NCI-H460 (cell line): ENCODE measurements at regions not wholly inside any gene's neighbourhood (a gene's known extent, or its start where the extent isn't known, plus 50 kb on each side); places are given as distances from the start of the nearest gene placed in this dataset.
"Not testable (repeated sequence)": the region's sequence is repeated elsewhere in the genome, so short reads cannot be mapped to it uniquely, and the experiment has no call there.

Source experiments
- DNase-seq: peaks from one replicate; pipeline ENCODE4 v3.0.0-alpha.2; 2016; ENCODE audit warnings: low read depth; ENCODE audit errors: extremely low read depth
- small RNA-seq, 2 experiments: library from RNA; depleted of rRNA; stranded (forward); fragments of <200 nt; gene quantifications; one replicate each; pipeline ENCODE3, GENCODE V24; 2014

DNA sequence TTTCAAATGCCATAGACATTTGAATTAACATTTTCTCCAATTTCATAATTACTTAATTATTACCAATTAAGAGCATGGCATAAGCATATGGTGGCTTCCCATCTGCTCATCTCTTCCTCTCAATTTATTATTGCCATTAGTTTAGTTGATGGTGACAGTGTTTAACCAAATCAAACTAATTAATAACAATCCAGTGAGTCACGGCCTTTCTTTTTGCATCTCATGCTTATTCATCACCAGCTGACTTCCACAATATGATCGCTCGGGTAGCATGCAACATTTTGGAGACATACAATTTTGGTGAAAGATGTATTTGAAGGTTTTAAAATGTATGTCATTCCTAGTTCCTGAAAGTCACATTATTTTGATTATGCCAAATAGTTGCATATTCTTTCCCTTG, 172.8 kb upstream of the TACR3 start:
- DNase-seq: no peak

DNA sequence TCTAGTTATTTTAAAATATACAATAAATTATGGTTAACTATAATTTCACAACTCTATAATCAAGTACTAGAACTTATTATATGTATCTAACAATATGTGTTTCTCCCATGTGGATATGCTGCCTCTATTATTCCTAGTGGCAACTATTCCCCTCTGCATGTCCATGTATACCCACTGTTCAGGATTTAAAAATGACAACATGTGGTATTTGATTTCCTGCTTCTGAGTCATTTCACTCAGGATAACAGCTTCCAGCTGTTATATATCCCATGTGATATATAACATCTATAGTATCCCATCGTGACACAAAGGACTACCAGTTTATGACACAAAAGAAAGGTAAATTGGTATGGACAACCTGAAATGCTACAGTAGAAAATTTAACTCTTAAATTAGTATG, 167.4 kb upstream of the TACR3 start:
- no peak for DNase-seq

DNA sequence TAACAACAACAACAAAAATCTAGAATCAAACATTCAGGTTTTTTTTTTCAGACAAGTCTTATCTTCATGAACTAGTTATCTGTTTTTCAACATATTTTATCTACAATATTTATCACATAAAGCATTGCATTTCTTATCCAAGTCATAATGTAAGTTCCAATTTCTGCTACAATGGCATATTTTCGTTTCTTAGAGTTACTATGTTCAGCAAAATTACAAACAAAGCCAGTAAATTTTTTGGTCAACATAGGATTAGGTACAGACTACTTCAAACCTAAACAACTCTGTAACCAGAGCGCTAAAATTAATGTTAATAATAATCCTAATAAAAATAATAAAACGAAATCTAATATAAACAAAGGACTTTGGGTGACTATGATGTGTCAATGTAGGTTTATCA, 165.4 kb upstream of the TACR3 start:
- no peak for DNase-seq

DNA sequence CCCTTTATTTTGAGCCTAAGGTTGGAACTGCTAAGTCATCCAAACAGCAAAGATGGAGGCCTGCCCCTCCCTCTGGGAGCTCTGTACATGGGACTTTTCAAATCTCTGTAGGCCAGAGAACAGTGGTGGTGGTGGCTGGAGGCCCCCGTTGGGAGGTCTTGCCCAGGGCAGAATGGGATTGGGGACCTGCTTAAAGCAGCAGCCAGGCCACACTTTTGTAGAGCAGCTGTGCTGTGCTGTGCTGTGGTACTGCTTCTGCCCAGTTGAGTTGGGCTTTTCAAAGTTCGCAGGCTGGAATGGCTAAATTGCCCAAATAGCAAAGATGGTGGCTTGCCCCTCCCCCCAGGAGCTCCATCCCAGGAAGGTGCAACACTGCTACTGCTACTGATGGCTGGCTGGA, 147.5 kb upstream of the TACR3 start:
- no peak for DNase-seq

DNA sequence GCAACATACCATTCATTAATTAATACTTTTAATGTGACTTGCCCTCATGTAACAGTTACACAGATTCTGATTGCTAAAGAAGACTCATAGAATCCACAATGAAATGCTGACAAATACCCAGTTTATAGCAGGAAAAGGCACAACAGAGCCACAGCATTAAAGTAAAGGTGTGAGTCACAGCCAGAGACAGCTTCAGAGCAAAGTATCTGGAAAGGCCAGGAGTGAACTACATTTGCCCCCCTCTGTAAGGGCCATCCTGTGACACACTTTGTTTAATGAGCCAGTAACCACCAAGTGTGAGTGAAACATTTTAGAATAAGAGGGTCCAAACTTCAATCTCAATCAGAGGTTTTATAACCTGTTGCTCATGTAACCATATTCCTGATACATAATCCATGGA, 133.8 kb upstream of the TACR3 start:
- DNase-seq: no peak

DNA sequence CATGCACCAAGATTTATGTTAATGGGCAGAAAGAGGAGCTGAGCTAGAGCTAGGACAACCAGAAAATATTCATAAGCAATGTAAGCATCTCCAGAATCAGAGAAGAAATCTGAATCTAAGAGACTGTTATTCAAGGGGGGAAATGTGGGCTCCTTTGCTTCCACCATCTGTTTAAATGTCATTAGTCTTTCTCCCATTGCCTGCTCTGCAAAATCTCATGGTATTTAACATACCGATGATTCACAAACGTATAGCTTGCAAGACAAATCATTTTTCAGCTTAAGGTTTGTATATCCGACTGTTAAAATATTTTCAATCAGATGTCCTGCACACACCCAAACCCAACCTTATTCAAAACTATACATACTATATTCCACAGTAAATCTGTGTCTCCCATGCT, 133.4 kb upstream of the TACR3 start:
- no peak for DNase-seq

DNA sequence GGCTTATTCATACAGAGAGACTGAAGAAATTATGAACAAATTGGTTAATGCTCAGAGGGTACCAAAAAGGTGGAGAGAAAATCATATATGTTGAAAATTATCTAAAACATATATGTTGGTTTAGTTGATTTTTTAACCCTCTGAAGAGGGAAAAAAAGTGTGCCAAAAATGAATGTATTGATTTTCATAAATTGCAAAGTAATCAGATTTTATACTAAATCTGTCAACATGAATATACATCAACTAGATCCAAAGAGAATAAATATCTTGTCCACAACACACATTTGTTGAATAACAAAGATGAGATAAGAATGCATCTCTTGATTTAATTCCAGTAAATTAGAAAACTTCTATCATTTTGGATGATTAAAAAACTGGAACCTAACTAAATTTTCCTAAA, 125.3 kb upstream of the TACR3 start:
- DNase-seq: no peak

DNA sequence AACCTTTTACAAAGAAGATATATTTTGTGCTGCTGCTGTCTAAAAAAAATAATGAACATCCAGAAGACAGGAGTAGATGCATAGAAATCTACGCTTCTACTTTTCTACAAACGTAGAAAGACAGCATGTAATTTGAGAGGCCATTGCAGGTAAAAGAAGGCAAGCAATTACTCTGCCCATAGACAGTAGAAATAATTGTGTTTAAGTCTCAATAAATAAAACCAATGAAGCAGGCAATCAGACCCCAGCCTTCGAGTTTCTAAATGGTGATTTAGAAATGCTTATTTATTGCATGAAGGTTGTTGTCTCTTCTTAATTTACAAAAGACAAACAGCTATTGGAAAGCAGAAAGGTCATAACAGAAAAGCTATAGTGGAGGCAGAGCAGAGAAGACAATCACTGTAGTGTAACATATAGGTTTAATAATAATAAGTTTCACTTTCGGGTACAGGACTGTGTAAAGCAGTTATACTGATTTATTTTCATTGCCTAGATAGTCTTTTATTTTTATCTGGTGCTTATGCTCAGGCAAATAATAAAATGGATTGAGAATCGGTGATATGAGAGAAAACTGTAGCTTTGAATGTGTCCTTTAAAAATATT, 123.0 kb upstream of the TACR3 start:
- DNase-seq: no peak

DNA sequence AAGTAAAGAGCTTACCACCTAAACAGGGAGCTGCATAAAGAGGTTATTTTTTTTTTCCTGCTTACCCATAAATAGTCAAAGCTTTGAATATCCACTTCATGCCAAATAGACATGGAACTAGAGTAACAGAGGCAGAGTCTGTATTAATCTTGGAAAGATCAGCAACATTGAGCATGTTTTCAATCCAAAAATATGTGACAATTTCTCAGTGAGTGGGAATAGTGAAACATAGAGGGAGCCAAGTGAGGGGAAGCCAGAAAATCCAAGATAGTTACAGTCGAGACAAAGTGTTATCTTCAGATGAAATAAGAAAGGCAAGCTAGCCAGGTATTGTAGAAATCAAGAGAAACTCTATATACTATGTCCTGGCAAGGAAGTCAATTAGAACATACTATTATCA, 122.3 kb upstream of the TACR3 start:
- no peak for DNase-seq

DNA sequence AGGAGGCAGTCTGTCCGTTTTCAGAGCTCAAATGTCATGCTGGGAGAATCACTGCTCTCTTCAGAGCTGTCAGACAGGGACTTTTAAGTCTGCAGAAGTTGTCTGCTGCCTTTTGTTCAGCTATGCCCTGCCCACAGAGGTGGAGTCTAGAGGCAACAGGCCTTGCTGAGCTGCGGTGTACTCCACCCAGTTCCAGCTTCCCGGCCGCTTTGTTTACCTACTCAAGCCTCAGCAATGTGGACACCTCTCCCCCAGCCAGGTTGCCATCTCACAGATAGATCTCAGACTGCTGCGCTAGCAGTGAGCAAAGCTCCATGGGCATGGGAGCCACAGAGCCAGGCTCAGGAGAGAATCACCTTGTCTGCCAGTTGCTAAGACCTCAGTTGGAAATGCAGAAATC, 90.5 kb upstream of the TACR3 start:
- DNase-seq: not testable (repeated sequence)

DNA sequence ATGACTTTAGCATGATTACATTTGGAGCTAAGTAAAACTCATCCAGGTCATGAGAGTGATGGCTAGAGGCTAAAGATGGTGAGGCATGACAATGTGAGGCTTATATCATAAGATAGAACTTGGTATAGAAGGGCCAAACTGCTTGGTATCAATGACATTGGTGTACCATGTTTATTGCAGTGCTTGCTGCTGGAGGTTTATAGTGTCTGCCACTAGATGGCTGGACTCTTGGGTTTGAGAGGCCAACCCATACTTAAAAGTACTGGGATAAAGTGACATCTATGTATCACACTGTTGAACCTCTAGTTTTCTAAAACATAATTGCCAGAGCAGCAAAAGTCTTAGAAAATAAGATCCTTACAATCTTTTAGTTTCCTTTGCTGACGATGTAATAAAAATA, 83.0 kb upstream of the TACR3 start:
- DNase-seq: no peak

DNA sequence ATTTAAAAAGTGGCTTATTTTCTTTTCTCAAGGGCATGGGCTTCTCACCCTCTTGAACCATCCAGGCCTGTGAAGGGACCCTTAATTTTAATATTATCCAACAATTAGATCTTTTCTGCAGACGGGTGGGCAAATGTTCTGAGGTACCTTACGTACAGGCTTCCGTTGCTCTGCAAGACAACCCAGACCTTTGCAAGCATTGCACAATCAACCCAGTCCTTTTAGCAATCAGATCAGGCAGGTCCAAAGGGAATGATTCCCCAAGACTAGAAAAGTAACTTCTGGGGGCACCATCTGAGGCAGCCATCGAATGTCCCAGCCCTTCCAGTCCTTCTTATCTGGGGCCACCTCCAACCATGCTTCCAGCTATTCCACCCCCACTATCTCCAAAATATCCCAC, 67.3 kb upstream of the TACR3 start:
- DNase-seq: no peak

DNA sequence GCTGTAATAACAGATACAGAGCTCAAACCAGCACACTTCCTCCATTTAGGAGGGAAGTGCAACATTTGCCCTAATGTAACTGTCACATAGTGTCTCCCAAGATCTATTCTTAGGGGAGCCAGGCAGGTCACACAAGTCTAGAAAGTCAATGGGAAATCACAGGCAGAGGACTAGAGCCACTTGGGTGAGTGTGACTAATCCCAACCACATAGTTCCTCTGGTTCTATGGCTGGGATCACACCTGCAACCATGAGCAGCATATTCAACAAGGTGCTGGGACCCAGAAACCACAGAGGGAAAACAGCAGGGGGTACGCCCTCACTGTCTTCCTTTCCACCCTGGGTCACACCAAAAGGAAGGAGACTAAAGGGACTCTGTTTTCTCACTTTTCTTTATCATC, 66.8 kb upstream of the TACR3 start:
- no peak for DNase-seq

DNA sequence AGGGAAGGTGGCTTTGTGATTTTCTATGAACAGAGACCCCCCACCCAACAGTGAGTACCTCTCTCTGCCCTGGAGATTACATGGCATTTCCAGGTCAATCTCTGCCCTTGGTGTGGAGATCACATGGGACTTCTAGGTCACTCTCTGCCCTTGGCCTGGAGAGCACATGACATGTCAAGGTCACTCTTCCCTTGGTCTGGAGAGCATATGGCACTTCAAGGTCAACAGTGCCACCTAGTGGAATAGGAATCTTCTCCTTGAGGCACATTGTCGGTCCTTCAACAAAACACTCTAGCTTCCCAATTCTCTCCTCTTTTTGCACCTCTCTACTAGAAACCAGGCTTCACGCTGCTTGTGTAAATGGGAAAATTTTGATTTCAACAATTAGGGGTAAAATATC, 66.2 kb upstream of the TACR3 start:
- DNase-seq: peak; percentile 36

DNA sequence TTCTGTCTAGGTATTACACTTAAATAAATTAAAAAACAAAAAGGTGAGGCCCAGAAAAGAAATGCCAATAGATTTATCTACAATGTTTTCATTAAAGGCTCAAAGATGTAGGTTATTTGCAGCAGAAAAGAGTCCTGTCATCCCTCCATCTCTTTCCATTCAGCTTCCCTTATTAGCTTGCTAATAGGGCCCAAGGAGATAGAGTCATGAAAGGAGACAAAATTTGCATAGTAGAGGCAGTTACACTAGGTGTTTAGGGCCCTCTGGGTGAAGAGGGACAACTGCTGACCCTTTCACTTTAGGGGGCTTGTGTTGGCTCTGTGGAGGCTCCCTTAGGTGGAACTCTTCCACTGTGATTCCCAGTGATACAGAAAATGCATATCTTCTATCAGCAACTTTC, 58.4 kb upstream of the TACR3 start:
- DNase-seq: no peak

DNA sequence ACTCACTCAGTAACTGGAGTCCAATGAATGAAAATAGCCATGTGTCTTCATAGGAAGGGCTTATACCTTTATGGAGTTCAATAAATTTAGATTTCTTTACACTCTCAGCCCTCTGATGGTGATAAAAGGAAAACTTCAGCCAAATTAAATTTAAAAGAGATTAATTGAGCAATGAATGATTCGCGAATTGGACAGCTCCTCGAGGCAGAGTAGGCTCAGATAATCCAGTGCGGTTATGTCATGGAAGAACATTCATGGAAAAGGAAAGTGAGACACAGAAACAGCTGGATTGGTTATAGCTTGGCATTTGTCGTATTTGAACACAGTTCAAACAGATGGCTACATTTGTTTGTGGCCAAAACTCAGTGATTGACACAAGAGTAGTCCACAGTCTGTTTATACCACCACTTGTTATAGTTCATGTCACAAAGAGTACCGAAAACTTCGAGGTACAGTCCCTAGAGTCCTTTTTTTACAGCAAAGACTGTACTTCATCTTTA, 54.6 kb upstream of the TACR3 start:
- DNase-seq: no peak

DNA sequence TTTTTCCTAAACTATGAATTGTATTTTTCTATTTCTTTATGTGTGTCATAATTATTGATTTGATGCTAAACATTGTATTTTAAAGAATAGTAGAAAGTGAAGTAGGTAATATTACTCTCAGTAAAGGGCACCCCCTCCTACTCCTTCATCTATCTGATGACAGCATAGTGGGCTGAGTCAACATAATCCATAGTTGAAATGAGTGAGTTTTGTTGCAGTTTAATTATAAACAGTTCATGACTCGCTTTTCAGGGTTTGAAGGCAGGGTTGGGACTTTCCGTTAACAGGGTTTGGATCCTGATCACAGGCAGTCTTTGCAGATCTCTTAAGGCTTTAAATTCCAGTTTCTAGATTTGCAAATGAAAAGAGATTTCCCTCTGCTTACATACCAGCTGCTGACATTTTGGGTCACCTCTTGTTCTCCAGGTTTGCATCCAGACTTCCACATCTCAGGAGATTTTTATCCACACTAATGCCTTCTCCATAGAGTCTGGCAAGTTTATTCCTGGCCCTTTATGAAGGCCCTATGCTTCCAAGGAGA, 54.0 kb upstream of the TACR3 start:
- DNase-seq: no peak

Small RNA genes in the stretch of these regions (small RNA-seq; reads per million reads assigned to genes)
- 0 reads per million in 2 experiments for gene RNU6-635P
